ENCODE measurements at regions not wholly inside any gene's neighbourhood (a gene's known extent, or its start where the extent isn't known, plus 50 kb on each side); places are given as distances from the start of the nearest gene placed in this dataset.

DNA sequence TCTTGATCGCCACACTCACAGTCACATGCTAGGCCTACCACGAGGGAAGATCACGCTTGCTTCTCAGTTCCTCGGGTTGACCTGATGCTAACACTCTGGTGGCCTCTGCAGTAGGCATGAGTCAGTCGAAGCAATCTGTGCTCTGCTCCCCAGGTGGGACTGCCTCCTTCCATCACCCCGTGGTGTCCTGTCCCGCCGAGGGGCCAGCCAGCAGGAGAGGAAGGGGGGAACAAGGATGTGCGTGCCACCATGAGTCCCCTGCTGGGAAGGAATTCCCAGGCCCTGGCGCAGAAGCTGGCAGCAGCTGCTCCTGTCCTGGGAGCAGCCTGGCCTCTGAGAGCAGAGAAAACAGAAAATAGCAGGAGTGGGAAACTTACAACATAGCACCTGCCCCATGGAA is 695.0 kb upstream of the NRP1 start:
- TF ChIP-seq EZH2 (IDR thresholded peaks at IDR 0.05; ENCODE audit: borderline replicate concordance, low read depth, low read length, poor library complexity, severe bottlenecking) (no peak), CTCF (conservative IDR thresholded peaks at IDR 0.05; ENCODE audit: low read depth, low read length) (no peak)
